ENCODE measurements at regions not wholly inside any gene's neighbourhood (a gene's known extent, or its start where the extent isn't known, plus 50 kb on each side); places are given as distances from the start of the nearest gene placed in this dataset.

DNA sequence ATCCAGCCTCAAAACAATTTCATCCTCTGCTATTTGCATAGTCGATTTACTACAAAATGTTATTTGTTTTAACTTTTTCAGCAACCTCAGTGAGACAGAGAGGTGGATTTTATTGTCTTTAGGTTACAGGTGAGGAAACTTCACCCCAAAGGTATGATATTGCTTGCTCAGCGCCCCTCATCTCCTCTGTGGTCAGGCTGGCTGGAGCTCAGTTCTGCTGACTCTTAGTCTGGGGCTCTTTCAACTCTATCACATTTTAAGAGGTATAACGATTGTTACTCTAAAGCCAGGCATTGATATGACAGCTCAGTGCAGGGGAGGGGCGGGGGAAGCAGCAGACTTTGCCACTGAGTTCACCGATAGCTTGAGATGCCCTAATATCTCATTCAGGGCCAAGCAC is 103.0 kb upstream of the DPH6 start (continued):
- TF ChIP-seq, protein P1, sequence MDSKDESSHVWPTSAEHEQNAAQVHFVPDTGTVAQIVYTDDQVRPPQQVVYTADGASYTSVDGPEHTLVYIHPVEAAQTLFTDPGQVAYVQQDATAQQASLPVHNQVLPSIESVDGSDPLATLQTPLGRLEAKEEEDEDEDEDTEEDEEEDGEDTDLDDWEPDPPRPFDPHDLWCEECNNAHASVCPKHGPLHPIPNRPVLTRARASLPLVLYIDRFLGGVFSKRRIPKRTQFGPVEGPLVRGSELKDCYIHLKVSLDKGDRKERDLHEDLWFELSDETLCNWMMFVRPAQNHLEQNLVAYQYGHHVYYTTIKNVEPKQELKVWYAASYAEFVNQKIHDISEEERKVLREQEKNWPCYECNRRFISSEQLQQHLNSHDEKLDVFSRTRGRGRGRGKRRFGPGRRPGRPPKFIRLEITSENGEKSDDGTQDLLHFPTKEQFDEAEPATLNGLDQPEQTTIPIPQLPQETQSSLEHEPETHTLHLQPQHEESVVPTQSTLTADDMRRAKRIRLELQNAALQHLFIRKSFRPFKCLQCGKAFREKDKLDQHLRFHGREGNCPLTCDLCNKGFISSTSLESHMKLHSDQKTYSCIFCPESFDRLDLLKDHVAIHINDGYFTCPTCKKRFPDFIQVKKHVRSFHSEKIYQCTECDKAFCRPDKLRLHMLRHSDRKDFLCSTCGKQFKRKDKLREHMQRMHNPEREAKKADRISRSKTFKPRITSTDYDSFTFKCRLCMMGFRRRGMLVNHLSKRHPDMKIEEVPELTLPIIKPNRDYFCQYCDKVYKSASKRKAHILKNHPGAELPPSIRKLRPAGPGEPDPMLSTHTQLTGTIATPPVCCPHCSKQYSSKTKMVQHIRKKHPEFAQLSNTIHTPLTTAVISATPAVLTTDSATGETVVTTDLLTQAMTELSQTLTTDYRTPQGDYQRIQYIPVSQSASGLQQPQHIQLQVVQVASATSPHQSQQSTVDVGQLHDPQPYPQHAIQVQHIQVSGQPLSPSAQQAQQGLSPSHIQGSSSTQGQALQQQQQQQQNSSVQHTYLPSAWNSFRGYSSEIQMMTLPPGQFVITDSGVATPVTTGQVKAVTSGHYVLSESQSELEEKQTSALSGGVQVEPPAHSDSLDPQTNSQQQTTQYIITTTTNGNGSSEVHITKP (CRISPR knock-in tag; IDR thresholded peaks at IDR 0.05; ENCODE audit: low read depth): no peak
- TF ChIP-seq SP2 (CRISPR knock-in tag; IDR thresholded peaks at IDR 0.05) (no peak), SMAD1 (CRISPR knock-in tag; IDR thresholded peaks at IDR 0.05; ENCODE audit: borderline replicate concordance, low read depth) (no peak), ZNF616 (CRISPR knock-in tag; IDR thresholded peaks at IDR 0.05; ENCODE audit: low read depth) (no peak), NFYC (CRISPR knock-in tag; IDR thresholded peaks at IDR 0.05) (no peak), MAFG (CRISPR knock-in tag; IDR thresholded peaks at IDR 0.05) (no peak), FIP1L1 (IDR thresholded peaks at IDR 0.05; ENCODE audit: borderline replicate concordance, insufficient read depth, low read depth, low read length) (no peak), ZSCAN12 (CRISPR knock-in tag; IDR thresholded peaks at IDR 0.05) (no peak), MED8 (CRISPR knock-in tag; IDR thresholded peaks at IDR 0.05; ENCODE audit: insufficient replicate concordance) (no peak), RBM39 (IDR thresholded peaks at IDR 0.05; ENCODE audit: low read depth, low read length, poor library complexity, severe bottlenecking) (no peak)
- TF ChIP-seq, protein P2, sequence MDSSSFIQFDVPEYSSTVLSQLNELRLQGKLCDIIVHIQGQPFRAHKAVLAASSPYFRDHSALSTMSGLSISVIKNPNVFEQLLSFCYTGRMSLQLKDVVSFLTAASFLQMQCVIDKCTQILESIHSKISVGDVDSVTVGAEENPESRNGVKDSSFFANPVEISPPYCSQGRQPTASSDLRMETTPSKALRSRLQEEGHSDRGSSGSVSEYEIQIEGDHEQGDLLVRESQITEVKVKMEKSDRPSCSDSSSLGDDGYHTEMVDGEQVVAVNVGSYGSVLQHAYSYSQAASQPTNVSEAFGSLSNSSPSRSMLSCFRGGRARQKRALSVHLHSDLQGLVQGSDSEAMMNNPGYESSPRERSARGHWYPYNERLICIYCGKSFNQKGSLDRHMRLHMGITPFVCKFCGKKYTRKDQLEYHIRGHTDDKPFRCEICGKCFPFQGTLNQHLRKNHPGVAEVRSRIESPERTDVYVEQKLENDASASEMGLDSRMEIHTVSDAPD (CRISPR knock-in tag; IDR thresholded peaks at IDR 0.05): no peak

All from HepG2 (cell line).